ENCODE measurements at regions not wholly inside any gene's neighbourhood (a gene's known extent, or its start where the extent isn't known, plus 50 kb on each side); places are given as distances from the start of the nearest gene placed in this dataset.

GRCh38 chr5:124599028-124599973 lies 147.1 kb downstream of the ZNF608 start (continued):
- TF ChIP-seq ELF3 (CRISPR knock-in tag; IDR thresholded peaks at IDR 0.05) (peak; percentile 98), TFDP2 (CRISPR knock-in tag; IDR thresholded peaks at IDR 0.05) (no peak), ZSCAN20 (CRISPR knock-in tag; IDR thresholded peaks at IDR 0.05; ENCODE audit: borderline replicate concordance) (no peak), ZNF343 (CRISPR knock-in tag; IDR thresholded peaks at IDR 0.05) (no peak), FUBP1 (CRISPR knock-in tag; IDR thresholded peaks at IDR 0.05; ENCODE audit: borderline replicate concordance) (no peak), NR1H2 (CRISPR knock-in tag; IDR thresholded peaks at IDR 0.05; ENCODE audit: borderline replicate concordance, low read depth) (no peak), KDM5B (CRISPR knock-in tag; IDR thresholded peaks at IDR 0.05; ENCODE audit: borderline replicate concordance) (no peak), ZNF646 (CRISPR knock-in tag; IDR thresholded peaks at IDR 0.05) (peak; percentile 78; the same call in 1 of the 2 replicates), TIGD3 (CRISPR knock-in tag; IDR thresholded peaks at IDR 0.05; ENCODE audit: borderline replicate concordance) (no peak), GLMP (CRISPR knock-in tag; IDR thresholded peaks at IDR 0.05; ENCODE audit: borderline replicate concordance) (no peak), NFRKB (IDR thresholded peaks at IDR 0.05) (no peak), ETS1 (CRISPR knock-in tag; IDR thresholded peaks at IDR 0.05) (no peak), LCORL (IDR thresholded peaks at IDR 0.05) (no peak), LCORL (CRISPR knock-in tag; IDR thresholded peaks at IDR 0.05) (peak; percentile 83; the same call in 1 of the 2 replicates)
